DND-41 (cell line): ENCODE measurements at regions not wholly inside any gene's neighbourhood (a gene's known extent, or its start where the extent isn't known, plus 50 kb on each side); places are given as distances from the start of the nearest gene placed in this dataset.

Experiments used
- ATAC-seq: fragments of 200-7000 bp; cut with Tn5 transposase; 3 replicates; pipeline ENCODE4 v1.9.1; 2021; ENCODE audit warnings: low read depth; ENCODE audit not compliant: insufficient read depth
- DNase-seq: peaks from one replicate; pipeline ENCODE4 v3.0.0-alpha.2; 2020
- H2AFZ ChIP-seq: 2 replicates; pipeline ENCODE4 v1.6.0; 2012; ENCODE audit warnings: low read depth, low read length
- H3K27ac ChIP-seq: 2 replicates; pipeline ENCODE4 v1.5.1; 2012; ENCODE audit warnings: low read length, inconsistent platforms
- H3K27me3 ChIP-seq: fragments of 200-600 bp; sonication (generic); 2 replicates; pipeline ENCODE4 v1.6.0; 2012; ENCODE audit warnings: low read length, mild to moderate bottlenecking, inconsistent platforms; ENCODE audit not compliant: insufficient read depth, poor library complexity
- H3K36me3 ChIP-seq: 2 replicates; pipeline ENCODE4 v1.5.1; 2012; ENCODE audit warnings: low read length, inconsistent platforms; ENCODE audit not compliant: insufficient read depth
- H3K4me1 ChIP-seq: 2 replicates; pipeline ENCODE4 v1.5.1; 2012; ENCODE audit warnings: mild to moderate bottlenecking, low read length; ENCODE audit not compliant: insufficient read depth
- H3K4me2 ChIP-seq: 2 replicates; pipeline ENCODE4 v1.6.0; 2012; ENCODE audit warnings: mild to moderate bottlenecking, moderate library complexity, low read length, inconsistent platforms; ENCODE audit not compliant: insufficient read depth
- H3K4me3 ChIP-seq, 2 experiments: fragments of 200-600 bp in 1 of 2; shearing (Covaris generic) in 1 of 2; 2 replicates each; pipeline ENCODE4 v1.5.1; 2012 to 2016; ENCODE audit warnings: inconsistent platforms in 2 of 2, low read length in 2 of 2, mild to moderate bottlenecking in 2 of 2, low read depth in 1 of 2, moderate library complexity in 1 of 2
- H3K79me2 ChIP-seq: 2 replicates; pipeline ENCODE4 v1.6.0; 2012; ENCODE audit warnings: low read length, inconsistent platforms; ENCODE audit not compliant: insufficient read depth
- H3K9ac ChIP-seq: 2 replicates; pipeline ENCODE4 v1.6.0; 2012; ENCODE audit warnings: low read depth, mild to moderate bottlenecking, inconsistent platforms, low read length, moderate library complexity
- H3K9me3 ChIP-seq: 2 replicates; pipeline ENCODE4 v1.5.1; 2012; ENCODE audit warnings: low read length, moderate library complexity, mild to moderate bottlenecking, inconsistent platforms; ENCODE audit not compliant: insufficient read depth, severe bottlenecking
- H4K20me1 ChIP-seq: 2 replicates; pipeline ENCODE4 v1.6.0; 2012; ENCODE audit warnings: low read length; ENCODE audit not compliant: insufficient read depth
- EZH2 ChIP-seq: IDR thresholded peaks from 3 replicates; pipeline ENCODE4 v1.6.1; 2012; ENCODE audit warnings: borderline replicate concordance, low read depth, mild to moderate bottlenecking, moderate library complexity, low read length, inconsistent platforms; ENCODE audit not compliant: severe bottlenecking
- TF ChIP-seq, protein P1 (sequence below): IDR thresholded peaks from 2 replicates; pipeline ENCODE4 v1.5.1; 2012; ENCODE audit warnings: borderline replicate concordance, low read length, moderate library complexity, mild to moderate bottlenecking; ENCODE audit not compliant: poor library complexity, severe bottlenecking; ENCODE audit errors: extremely low read depth

DNA sequence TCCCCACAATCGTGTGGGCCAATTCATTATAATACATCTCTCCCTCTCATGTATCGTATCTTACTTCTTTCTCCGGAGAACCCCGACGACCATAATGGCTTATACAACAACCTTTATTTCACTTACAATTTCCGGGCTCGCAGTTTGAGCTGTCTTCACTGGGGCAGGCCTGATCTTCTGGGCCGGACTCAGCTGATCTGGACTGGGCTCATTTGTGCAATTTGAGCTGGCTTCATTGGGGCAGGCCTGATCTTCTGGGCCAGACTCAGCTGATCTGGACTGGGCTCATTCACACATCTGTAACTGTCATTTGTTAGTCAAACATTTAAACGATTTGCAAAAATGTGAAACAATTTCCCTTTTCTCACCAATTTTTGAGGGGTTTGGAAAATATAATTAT lies 171.5 kb upstream of the FRG1 start:
- Histone ChIP-seq H3K4me2 (no peak overlapping the region), H3K4me3 (no peak overlapping the region), H3K27ac (no peak overlapping the region), H3K9me3 (peaks cover 4% of the 10 kb centered on the region), H4K20me1 (no peaks in the 10 kb centered on the region), H3K27me3 (no peaks in the 10 kb centered on the region), H3K4me1 (no peaks in the 10 kb centered on the region), H3K79me2 (no peaks in the 10 kb centered on the region), H3K36me3 (no peaks in the 10 kb centered on the region), H2AFZ (no peak overlapping the region), H3K9ac (no peak overlapping the region)
- DNase-seq (peak; percentile 13), ATAC-seq (no peak)
- TF ChIP-seq EZH2: no peak
- TF ChIP-seq, protein P1, sequence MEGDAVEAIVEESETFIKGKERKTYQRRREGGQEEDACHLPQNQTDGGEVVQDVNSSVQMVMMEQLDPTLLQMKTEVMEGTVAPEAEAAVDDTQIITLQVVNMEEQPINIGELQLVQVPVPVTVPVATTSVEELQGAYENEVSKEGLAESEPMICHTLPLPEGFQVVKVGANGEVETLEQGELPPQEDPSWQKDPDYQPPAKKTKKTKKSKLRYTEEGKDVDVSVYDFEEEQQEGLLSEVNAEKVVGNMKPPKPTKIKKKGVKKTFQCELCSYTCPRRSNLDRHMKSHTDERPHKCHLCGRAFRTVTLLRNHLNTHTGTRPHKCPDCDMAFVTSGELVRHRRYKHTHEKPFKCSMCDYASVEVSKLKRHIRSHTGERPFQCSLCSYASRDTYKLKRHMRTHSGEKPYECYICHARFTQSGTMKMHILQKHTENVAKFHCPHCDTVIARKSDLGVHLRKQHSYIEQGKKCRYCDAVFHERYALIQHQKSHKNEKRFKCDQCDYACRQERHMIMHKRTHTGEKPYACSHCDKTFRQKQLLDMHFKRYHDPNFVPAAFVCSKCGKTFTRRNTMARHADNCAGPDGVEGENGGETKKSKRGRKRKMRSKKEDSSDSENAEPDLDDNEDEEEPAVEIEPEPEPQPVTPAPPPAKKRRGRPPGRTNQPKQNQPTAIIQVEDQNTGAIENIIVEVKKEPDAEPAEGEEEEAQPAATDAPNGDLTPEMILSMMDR: no peak

DNA sequence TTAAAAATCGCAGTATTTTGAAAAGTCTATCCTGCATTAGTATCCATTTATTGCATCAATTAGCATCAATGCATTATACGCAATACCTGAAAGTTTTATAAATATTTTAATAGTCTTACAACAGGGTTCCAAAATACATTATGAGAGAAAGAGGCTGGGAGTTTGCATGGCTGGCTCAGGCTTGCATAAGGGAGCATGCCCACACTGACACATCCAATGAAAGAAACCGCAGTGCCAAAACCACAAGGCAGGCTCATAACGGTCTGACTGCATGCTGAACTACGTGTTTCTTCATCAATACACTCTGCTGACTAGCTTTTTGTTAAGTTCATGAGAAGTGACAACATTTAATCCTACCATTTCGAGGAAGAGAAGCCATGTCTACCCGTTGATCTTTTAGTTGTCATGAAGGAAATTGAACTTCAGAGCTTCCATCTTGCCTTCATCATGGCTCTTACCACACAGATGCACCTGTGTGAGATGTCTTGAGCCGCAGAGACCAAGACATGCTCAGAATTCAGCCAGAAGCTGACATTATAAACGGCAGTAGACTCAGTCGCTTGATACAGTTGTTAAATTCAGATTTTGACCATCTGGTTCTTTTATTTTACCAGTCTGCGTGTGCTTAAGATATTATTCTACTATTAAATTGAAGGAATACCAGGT lies 168.8 kb upstream of the FRG1 start:
- no peaks in the 10 kb centered on the region for H3K79me2 ChIP-seq
- H3K27ac ChIP-seq: no peak overlapping the region
- DNase-seq (peak; percentile 69), ATAC-seq (peak; percentile 84)
- H3K36me3 ChIP-seq: no peaks in the 10 kb centered on the region
- no peaks in the 10 kb centered on the region for H3K4me1 ChIP-seq
- no peak overlapping the region for H3K4me2 ChIP-seq
- H3K27me3 ChIP-seq: no peaks in the 10 kb centered on the region
- no peak overlapping the region for H3K9ac ChIP-seq
- H3K4me3 ChIP-seq: no peak overlapping the region
- no peak overlapping the region for H2AFZ ChIP-seq
- no peaks in the 10 kb centered on the region for H4K20me1 ChIP-seq
- TF ChIP-seq EZH2: no peak
- TF ChIP-seq, protein P1: no peak
- H3K9me3 ChIP-seq: no peaks in the 10 kb centered on the region

DNA sequence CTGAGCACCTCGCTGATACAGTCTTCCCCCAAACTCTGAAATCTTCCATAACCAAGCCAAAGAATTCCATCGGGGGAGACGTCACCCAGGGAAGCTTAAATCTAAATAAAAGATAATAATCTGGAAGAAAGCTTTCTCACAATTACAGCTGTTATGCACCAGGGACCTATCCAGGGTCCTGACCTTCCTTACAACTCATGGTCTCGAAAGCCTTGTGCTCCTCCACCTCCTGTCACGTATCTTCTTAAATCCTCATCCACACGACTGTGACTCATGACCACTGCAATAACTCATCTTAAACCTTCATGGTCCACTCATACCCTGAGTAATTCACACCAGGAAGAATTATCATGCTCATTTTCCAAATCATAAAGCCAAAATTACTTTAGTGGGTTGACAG lies 166.8 kb upstream of the FRG1 start:
- TF ChIP-seq EZH2: no peak
- TF ChIP-seq, protein P1: no peak
- no peaks in the 10 kb centered on the region for H3K9me3 ChIP-seq
- H3K27ac ChIP-seq: no peak overlapping the region

More for the DNA sequence above, 166.8 kb upstream of the FRG1 start:
- peak; percentile 21 for DNase-seq
- Histone ChIP-seq H3K4me2 (no peak overlapping the region), H3K36me3 (no peaks in the 10 kb centered on the region), H3K4me1 (no peaks in the 10 kb centered on the region), H3K9ac (no peak overlapping the region), H3K27me3 (no peaks in the 10 kb centered on the region), H3K79me2 (no peaks in the 10 kb centered on the region), H2AFZ (no peak overlapping the region), H3K4me3 (no peak overlapping the region), H4K20me1 (no peaks in the 10 kb centered on the region)
- no peak; the same call in 2 of the 3 replicates for ATAC-seq
